IPS-20b (cell line): ENCODE measurements at regions not wholly inside any gene's neighbourhood (a gene's known extent, or its start where the extent isn't known, plus 50 kb on each side); places are given as distances from the start of the nearest gene placed in this dataset.

Experiments
- H3K27ac ChIP-seq: one replicate; pipeline ENCODE4 v1.5.1; 2013; ENCODE audit warnings: low read length
- H3K27me3 ChIP-seq: 2 replicates; pipeline ENCODE4 v1.6.1; 2013; ENCODE audit warnings: mild to moderate bottlenecking, low read length, inconsistent platforms; ENCODE audit not compliant: insufficient read depth
- H3K36me3 ChIP-seq: 2 replicates; pipeline ENCODE4 v1.6.1; 2013; ENCODE audit warnings: low read depth, mild to moderate bottlenecking, inconsistent platforms, low read length, moderate library complexity; ENCODE audit not compliant: insufficient read depth
- H3K4me1 ChIP-seq: 2 replicates; pipeline ENCODE4 v1.6.1; 2013; ENCODE audit warnings: mild to moderate bottlenecking, control low read depth, inconsistent platforms, low read length, moderate library complexity; ENCODE audit not compliant: insufficient read depth
- H3K4me3 ChIP-seq: 2 replicates; pipeline ENCODE4 v1.5.1; 2013; ENCODE audit warnings: mild to moderate bottlenecking, low read length, inconsistent platforms
- H3K9ac ChIP-seq: 2 replicates; pipeline ENCODE4 v1.6.1; 2013; ENCODE audit warnings: low read depth, mild to moderate bottlenecking, inconsistent platforms, low read length, moderate library complexity
- H3K9me3 ChIP-seq: 2 replicates; pipeline ENCODE4 v1.6.1; 2013; ENCODE audit warnings: mild to moderate bottlenecking, low read depth, low read length, inconsistent platforms; ENCODE audit not compliant: insufficient read depth

DNA sequence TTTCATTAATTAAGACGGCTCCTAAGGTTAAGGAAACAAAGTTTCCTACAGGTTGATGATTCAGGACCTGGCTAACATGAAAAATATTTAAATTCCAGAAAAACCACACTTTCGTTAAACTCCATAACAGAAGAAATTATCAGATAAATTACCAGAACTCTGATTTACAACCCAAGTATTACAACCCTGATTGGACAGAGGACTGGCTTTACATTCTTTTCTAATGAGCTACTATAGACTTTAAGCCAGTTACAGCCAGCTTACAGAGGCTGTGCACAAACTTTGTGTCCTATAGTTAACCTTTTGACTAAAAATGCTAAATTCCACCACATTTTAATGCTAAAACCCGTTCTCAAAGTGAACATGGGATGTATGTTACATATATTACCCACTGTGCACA, 458.6 kb downstream of the KCNJ3 start:
- Histone ChIP-seq H3K4me3 (no peak overlapping the region), H3K4me1 (peaks cover 4% of the 10 kb centered on the region; the same call in 1 of the 2 replicates), H3K9ac (no peak overlapping the region), H3K9me3 (no peaks in the 10 kb centered on the region), H3K36me3 (no peaks in the 10 kb centered on the region), H3K27ac (no peak overlapping the region), H3K27me3 (no peaks in the 10 kb centered on the region)

- Histone ChIP-seq H3K9me3 (no peaks in the 10 kb centered on the region), H3K36me3 (no peaks in the 10 kb centered on the region), H3K27me3 (no peaks in the 10 kb centered on the region), H3K4me3 (no peak overlapping the region), H3K4me1 (peaks cover 4% of the 10 kb centered on the region; the same call in 1 of the 2 replicates), H3K9ac (no peak overlapping the region), H3K27ac (no peak overlapping the region)
These were observed 453.4 kb downstream of the KCNJ3 start for GRCh38 chr2:155151945-155152344.

GRCh38 chr2:155151472-155151871, 453.0 kb downstream of the KCNJ3 start:
- H3K9me3 ChIP-seq, result no peaks in the 10 kb centered on the region
- H3K27ac ChIP-seq, result no peak overlapping the region
- H3K36me3 ChIP-seq, result no peaks in the 10 kb centered on the region
- H3K4me3 ChIP-seq, result no peak overlapping the region
- no peak overlapping the region for H3K9ac ChIP-seq
- peaks cover 4% of the 10 kb centered on the region; the same call in 1 of the 2 replicates for H3K4me1 ChIP-seq
- H3K27me3 ChIP-seq, result no peaks in the 10 kb centered on the region

DNA sequence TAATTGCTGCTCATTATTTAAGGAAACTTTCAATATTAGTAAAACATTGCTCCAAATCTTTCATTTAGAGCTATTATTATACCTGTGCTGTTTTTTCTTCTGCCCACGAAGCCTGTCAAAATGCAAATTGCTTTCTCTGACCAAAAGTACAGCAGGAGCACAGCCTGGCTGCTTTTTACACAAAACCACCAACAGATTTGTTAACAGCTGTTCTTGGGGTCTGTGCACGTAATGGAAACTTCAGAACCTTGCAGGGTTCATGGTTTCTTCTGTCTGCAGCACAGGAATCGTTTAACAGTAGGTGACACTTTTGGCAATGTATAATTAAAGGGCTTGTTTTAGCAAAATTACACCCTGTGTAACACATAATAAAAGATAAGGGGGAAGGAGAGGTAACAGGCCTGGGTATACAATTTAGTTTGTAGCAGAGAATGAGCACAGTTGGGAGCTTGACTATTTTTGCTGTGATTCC, 447.3 kb downstream of the KCNJ3 start:
- Histone ChIP-seq H3K36me3 (no peaks in the 10 kb centered on the region), H3K27ac (no peak overlapping the region), H3K4me3 (no peak overlapping the region), H3K9me3 (no peaks in the 10 kb centered on the region), H3K4me1 (no peaks in the 10 kb centered on the region; the same call in 1 of the 2 replicates), H3K27me3 (no peaks in the 10 kb centered on the region), H3K9ac (no peak overlapping the region)

DNA sequence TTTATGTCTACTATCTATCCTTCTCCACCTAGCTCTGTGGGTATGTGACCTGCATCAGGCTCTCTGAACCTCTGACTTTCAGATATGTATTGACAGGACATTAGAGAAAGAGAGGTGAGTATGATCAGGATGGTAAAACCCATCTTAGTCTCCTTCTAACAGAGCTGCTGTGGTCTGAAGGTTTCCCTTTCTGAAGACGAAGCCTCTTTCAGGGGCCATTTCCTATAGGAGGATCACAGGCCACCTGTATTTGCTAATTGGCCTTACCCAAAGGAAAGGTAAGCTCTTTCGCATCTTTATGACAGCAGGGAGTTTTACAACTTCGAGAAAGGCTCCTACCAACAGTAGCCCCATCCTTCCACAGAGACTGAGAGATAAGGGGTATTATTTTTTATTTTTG, 442.9 kb downstream of the KCNJ3 start:
- Histone ChIP-seq H3K36me3 (no peaks in the 10 kb centered on the region), H3K4me3 (no peak overlapping the region), H3K27me3 (no peaks in the 10 kb centered on the region), H3K4me1 (peaks cover 4% of the 10 kb centered on the region), H3K9me3 (no peaks in the 10 kb centered on the region), H3K9ac (no peak overlapping the region), H3K27ac (no peak overlapping the region)

DNA sequence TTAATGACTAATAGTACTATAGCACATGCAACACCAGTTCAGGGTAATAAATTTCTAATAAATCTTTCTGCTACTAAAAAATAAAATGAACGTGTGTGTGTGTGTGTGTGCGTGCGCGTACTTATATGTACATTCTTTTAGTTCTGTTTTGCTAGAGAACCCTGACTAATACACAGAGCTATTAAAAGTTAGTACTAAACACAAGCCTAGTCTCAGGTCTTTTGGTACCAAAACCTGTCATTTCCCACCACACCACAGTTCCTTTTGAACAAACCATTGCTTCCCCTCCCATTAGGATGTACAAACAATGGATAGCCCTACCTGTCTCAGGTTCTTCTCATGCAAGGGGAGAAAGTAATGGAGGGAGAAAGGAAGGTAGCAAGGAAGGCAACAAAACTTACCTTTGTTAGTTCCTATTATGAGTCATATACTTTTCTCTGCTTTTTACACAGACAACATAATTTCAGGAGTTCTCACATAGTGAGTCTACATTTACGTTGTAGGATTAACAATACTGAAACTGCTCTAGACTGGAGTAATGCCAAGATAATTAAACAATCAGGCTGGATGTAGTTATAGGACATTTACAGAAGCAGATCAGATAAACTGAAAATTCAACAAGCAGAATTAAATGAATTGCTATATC, 427.2 kb downstream of the KCNJ3 start:
- H3K4me1 ChIP-seq, result no peaks in the 10 kb centered on the region
- H3K36me3 ChIP-seq, result no peaks in the 10 kb centered on the region
- no peak overlapping the region for H3K27ac ChIP-seq
- H3K9me3 ChIP-seq, result no peaks in the 10 kb centered on the region
- no peak overlapping the region for H3K9ac ChIP-seq
- no peak overlapping the region for H3K4me3 ChIP-seq
- H3K27me3 ChIP-seq, result no peaks in the 10 kb centered on the region

DNA sequence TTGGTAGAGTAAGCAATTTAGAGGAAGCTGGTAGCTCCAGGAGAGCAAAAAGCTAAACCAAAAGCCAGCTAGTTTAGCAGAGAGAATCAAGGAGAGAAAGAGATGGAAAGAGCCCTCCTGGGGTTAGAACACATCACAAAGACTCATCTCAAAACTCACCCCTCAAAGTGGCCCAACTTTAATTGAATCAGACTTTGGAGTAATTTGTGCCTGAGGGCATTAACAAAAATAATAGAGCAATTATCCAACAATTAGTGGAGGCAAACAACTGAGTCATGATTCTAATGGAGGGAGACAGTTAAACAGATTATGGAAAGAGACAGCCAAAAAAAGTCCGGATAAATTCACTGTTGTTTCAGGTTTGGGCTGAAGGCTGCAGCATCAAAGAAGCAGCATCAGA, 417.4 kb downstream of the KCNJ3 start:
- no peak overlapping the region for H3K4me3 ChIP-seq
- H3K27me3 ChIP-seq, result no peaks in the 10 kb centered on the region
- no peaks in the 10 kb centered on the region for H3K36me3 ChIP-seq
- no peak overlapping the region for H3K27ac ChIP-seq
- no peaks in the 10 kb centered on the region for H3K4me1 ChIP-seq
- no peaks in the 10 kb centered on the region for H3K9me3 ChIP-seq
- H3K9ac ChIP-seq, result no peak overlapping the region

DNA sequence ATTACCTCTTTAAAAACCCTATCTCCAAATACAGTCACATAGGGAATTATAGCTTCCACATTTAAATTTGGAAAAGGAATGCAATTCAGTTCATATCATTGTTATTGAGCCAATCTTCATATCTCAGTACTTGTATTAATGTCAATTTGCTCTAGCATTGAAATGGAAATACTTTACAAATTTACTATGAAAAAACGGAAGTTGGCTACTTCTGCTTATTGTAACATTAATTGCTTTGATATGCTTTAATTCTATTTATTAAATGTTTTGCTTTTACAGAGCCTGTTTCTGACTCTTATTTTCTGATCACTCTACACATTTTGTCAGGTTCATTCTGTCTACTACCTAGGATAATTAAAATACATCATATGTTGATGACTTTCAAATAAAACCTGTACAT, 412.6 kb downstream of the KCNJ3 start:
- Histone ChIP-seq H3K27ac (no peak overlapping the region), H3K27me3 (no peaks in the 10 kb centered on the region), H3K9ac (no peak overlapping the region), H3K4me3 (no peak overlapping the region), H3K9me3 (no peaks in the 10 kb centered on the region), H3K4me1 (no peaks in the 10 kb centered on the region), H3K36me3 (no peaks in the 10 kb centered on the region)

- H3K9ac ChIP-seq, result no peak overlapping the region
- H3K36me3 ChIP-seq, result no peaks in the 10 kb centered on the region
These were observed 411.0 kb downstream of the KCNJ3 start for GRCh38 chr2:155109527-155109926.

GRCh38 chr2:155100261-155100660, 401.8 kb downstream of the KCNJ3 start:
- Histone ChIP-seq H3K27me3 (no peaks in the 10 kb centered on the region), H3K4me3 (no peak overlapping the region), H3K9me3 (peaks cover 17% of the 10 kb centered on the region; the same call in 1 of the 2 replicates), H3K9ac (no peak overlapping the region), H3K4me1 (no peaks in the 10 kb centered on the region; the same call in 1 of the 2 replicates), H3K36me3 (no peaks in the 10 kb centered on the region), H3K27ac (no peak overlapping the region)

More at GRCh38 chr2:155109527-155109926, 411.0 kb downstream of the KCNJ3 start:
- H3K4me3 ChIP-seq, result no peak overlapping the region
- no peaks in the 10 kb centered on the region for H3K4me1 ChIP-seq
- no peaks in the 10 kb centered on the region for H3K9me3 ChIP-seq
- no peak overlapping the region for H3K27ac ChIP-seq
- no peaks in the 10 kb centered on the region for H3K27me3 ChIP-seq

DNA sequence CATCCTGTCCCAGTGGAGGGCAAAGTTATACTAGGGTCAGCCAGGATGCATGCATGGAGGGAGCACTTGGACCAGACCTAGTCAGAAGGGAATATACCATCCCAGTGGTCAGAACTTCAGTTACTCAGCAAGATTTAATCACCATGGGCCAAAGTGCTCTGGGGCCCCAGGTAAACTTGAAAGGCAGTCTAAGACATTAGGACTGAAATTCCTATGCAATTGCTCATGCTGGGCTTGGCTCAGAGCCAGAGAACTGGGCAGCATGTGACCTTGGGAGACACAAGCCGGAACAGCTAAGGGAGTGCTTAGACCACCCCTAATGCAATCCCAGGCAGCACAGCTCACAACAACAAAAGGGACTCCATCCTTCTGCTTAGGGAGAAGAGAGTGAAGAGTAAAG, 401.3 kb downstream of the KCNJ3 start:
- H3K4me3 ChIP-seq, result no peak overlapping the region

GRCh38 chr2:155095613-155096012, 397.1 kb downstream of the KCNJ3 start:
- no peak overlapping the region for H3K27ac ChIP-seq
- H3K4me1 ChIP-seq, result no peaks in the 10 kb centered on the region; the same call in 1 of the 2 replicates
- H3K9me3 ChIP-seq, result no peaks in the 10 kb centered on the region
- H3K4me3 ChIP-seq, result no peak overlapping the region
- no peaks in the 10 kb centered on the region for H3K27me3 ChIP-seq
- no peak overlapping the region for H3K9ac ChIP-seq
- H3K36me3 ChIP-seq, result no peaks in the 10 kb centered on the region

More for the DNA sequence above, 401.3 kb downstream of the KCNJ3 start:
- Histone ChIP-seq H3K4me1 (no peaks in the 10 kb centered on the region; the same call in 1 of the 2 replicates), H3K27ac (no peak overlapping the region), H3K9ac (no peak overlapping the region), H3K36me3 (no peaks in the 10 kb centered on the region), H3K27me3 (no peaks in the 10 kb centered on the region), H3K9me3 (peaks cover 17% of the 10 kb centered on the region; the same call in 1 of the 2 replicates)
